ENCODE measurements at regions not wholly inside any gene's neighbourhood (a gene's known extent, or its start where the extent isn't known, plus 50 kb on each side); places are given as distances from the start of the nearest gene placed in this dataset.

- TF ChIP-seq, protein P1, sequence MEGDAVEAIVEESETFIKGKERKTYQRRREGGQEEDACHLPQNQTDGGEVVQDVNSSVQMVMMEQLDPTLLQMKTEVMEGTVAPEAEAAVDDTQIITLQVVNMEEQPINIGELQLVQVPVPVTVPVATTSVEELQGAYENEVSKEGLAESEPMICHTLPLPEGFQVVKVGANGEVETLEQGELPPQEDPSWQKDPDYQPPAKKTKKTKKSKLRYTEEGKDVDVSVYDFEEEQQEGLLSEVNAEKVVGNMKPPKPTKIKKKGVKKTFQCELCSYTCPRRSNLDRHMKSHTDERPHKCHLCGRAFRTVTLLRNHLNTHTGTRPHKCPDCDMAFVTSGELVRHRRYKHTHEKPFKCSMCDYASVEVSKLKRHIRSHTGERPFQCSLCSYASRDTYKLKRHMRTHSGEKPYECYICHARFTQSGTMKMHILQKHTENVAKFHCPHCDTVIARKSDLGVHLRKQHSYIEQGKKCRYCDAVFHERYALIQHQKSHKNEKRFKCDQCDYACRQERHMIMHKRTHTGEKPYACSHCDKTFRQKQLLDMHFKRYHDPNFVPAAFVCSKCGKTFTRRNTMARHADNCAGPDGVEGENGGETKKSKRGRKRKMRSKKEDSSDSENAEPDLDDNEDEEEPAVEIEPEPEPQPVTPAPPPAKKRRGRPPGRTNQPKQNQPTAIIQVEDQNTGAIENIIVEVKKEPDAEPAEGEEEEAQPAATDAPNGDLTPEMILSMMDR (IDR thresholded peaks at IDR 0.05), result no peak
- TF ChIP-seq ZFX (IDR thresholded peaks at IDR 0.05; ENCODE audit: borderline replicate concordance), result no peak
These were observed 78.3 kb upstream of the BARHL2 start for GRCh38 chr1:90795431-90795830.

All from 22Rv1 (cell line).